H9 (cell line): ENCODE measurements at regions not wholly inside any gene's neighbourhood (a gene's known extent, or its start where the extent isn't known, plus 50 kb on each side); places are given as distances from the start of the nearest gene placed in this dataset.

Experiments used
- DNase-seq: peaks from one replicate; pipeline ENCODE4 v3.0.0-alpha.2; 2017
- H2AFZ ChIP-seq: one replicate; pipeline ENCODE4 v1.6.1; 2013; ENCODE audit warnings: mild to moderate bottlenecking, low read length, control low read depth, moderate library complexity
- H2AK5ac ChIP-seq: 2 replicates; pipeline ENCODE4 v1.6.1; 2013; ENCODE audit warnings: low read length, control low read depth, mixed read lengths; ENCODE audit not compliant: insufficient read length
- H2BK120ac ChIP-seq: one replicate; pipeline ENCODE4 v1.6.1; 2013; ENCODE audit warnings: low read depth, mild to moderate bottlenecking, low read length, control low read depth, inconsistent platforms; ENCODE audit not compliant: poor library complexity, severe bottlenecking
- H2BK12ac ChIP-seq: 2 replicates; pipeline ENCODE4 v1.6.1; 2013; ENCODE audit warnings: low read length, control low read depth, mixed read lengths, low read depth; ENCODE audit not compliant: insufficient read length
- H2BK15ac ChIP-seq: 2 replicates; pipeline ENCODE4 v1.6.1; 2013; ENCODE audit warnings: low read depth, low read length, control low read depth
- H2BK20ac ChIP-seq: one replicate; pipeline ENCODE4 v1.6.1; 2013; ENCODE audit warnings: low read depth, mild to moderate bottlenecking, low read length, control low read depth, inconsistent platforms; ENCODE audit not compliant: poor library complexity, severe bottlenecking
- H2BK5ac ChIP-seq: 2 replicates; pipeline ENCODE4 v1.6.1; 2013; ENCODE audit warnings: low read length, control low read depth, mixed read lengths; ENCODE audit not compliant: insufficient read length
- H3K14ac ChIP-seq: 2 replicates; pipeline ENCODE4 v1.6.1; 2013; ENCODE audit warnings: low read length, control low read depth; ENCODE audit not compliant: insufficient read depth
- H3K18ac ChIP-seq: 2 replicates; pipeline ENCODE4 v1.6.1; 2013; ENCODE audit warnings: low read depth, mild to moderate bottlenecking, mixed read lengths, low read length, control low read depth; ENCODE audit not compliant: insufficient read length
- H3K23ac ChIP-seq: 2 replicates; pipeline ENCODE4 v1.6.1; 2013; ENCODE audit warnings: low read length, control low read depth, mixed read lengths, low read depth; ENCODE audit not compliant: insufficient read length
- H3K23me2 ChIP-seq: 2 replicates; pipeline ENCODE4 v1.6.1; 2013; ENCODE audit warnings: low read depth, mild to moderate bottlenecking, mixed read lengths, low read length, control low read depth; ENCODE audit not compliant: insufficient read length, poor library complexity, severe bottlenecking
- H3K27ac ChIP-seq: 2 replicates; pipeline ENCODE4 v1.5.1; 2013; ENCODE audit warnings: low read length, control low read depth, mixed read lengths, low read depth; ENCODE audit not compliant: insufficient read length
- H3K27me3 ChIP-seq: 2 replicates; pipeline ENCODE4 v1.6.1; 2013; ENCODE audit warnings: low read length, control low read depth, inconsistent platforms; ENCODE audit not compliant: insufficient read depth
- H3K4ac ChIP-seq: 2 replicates; pipeline ENCODE4 v1.6.1; 2013; ENCODE audit warnings: low read depth, mild to moderate bottlenecking, control low read depth, inconsistent platforms, low read length, moderate library complexity
- H3K4me1 ChIP-seq: 2 replicates; pipeline ENCODE4 v1.6.1; 2013; ENCODE audit warnings: low read length, control low read depth, inconsistent platforms; ENCODE audit not compliant: insufficient read depth
- H3K4me2 ChIP-seq: 2 replicates; pipeline ENCODE4 v1.6.1; 2013; ENCODE audit warnings: low read length, control low read depth, mixed read lengths; ENCODE audit not compliant: insufficient read length, insufficient read depth
- H3K56ac ChIP-seq: 2 replicates; pipeline ENCODE4 v1.6.1; 2013; ENCODE audit warnings: low read depth, mild to moderate bottlenecking, mixed read lengths, low read length, control low read depth; ENCODE audit not compliant: insufficient read length
- H3K79me1 ChIP-seq: 2 replicates; pipeline ENCODE4 v1.6.1; 2013; ENCODE audit warnings: low read depth, mild to moderate bottlenecking, moderate library complexity, low read length, control low read depth, inconsistent platforms; ENCODE audit not compliant: insufficient read depth, poor library complexity, severe bottlenecking
- H3K79me2 ChIP-seq: 2 replicates; pipeline ENCODE4 v1.6.1; 2013; ENCODE audit warnings: low read length, control low read depth, inconsistent platforms; ENCODE audit not compliant: insufficient read depth
- H3K9ac ChIP-seq: 2 replicates; pipeline ENCODE4 v1.6.1; 2013; ENCODE audit warnings: low read length, control low read depth, mixed read lengths; ENCODE audit not compliant: insufficient read length; ENCODE audit errors: extremely low read depth
- H3K9me3 ChIP-seq: one replicate; pipeline ENCODE4 v1.6.1; 2013; ENCODE audit warnings: low read depth, low read length, inconsistent platforms; ENCODE audit not compliant: control insufficient read depth
- H3T11ph ChIP-seq: one replicate; pipeline ENCODE4 v1.6.1; 2013; ENCODE audit warnings: mild to moderate bottlenecking, low read length, control low read depth, inconsistent platforms
- H4K20me1 ChIP-seq: one replicate; pipeline ENCODE4 v1.6.1; 2013; ENCODE audit not compliant: control insufficient read depth, insufficient read length, insufficient read depth
- H4K5ac ChIP-seq: 2 replicates; pipeline ENCODE4 v1.6.1; 2013; ENCODE audit warnings: low read depth, mild to moderate bottlenecking, mixed read lengths, low read length, control low read depth; ENCODE audit not compliant: insufficient read length
- H4K8ac ChIP-seq: replicated peaks from 2 replicates; pipeline ENCODE4 v1.6.1; 2013; ENCODE audit warnings: low read length, control low read depth, mixed read lengths, low read depth; ENCODE audit not compliant: insufficient read length
- H4K91ac ChIP-seq: 2 replicates; pipeline ENCODE4 v1.6.1; 2013; ENCODE audit warnings: low read depth, mild to moderate bottlenecking, moderate library complexity, mixed read lengths, low read length, control low read depth; ENCODE audit not compliant: insufficient read length
- H3K27ac Mint-ChIP-seq, 3 experiments: 2 replicates in 2 of 3; 3 replicates in 1 of 3; pipeline ENCODE4 v1.8.0; 2020 to 2021; ENCODE audit warnings: mixed read lengths in 3 of 3, mild to moderate bottlenecking in 1 of 3, moderate library complexity in 1 of 3
- H3K27me3 Mint-ChIP-seq: 2 replicates; pipeline ENCODE4 v1.8.0; 2021; ENCODE audit warnings: low read depth, mild to moderate bottlenecking, moderate library complexity, mixed read lengths
- H3K36me3 Mint-ChIP-seq, 3 experiments: 2 replicates in 2 of 3; 3 replicates in 1 of 3; pipeline ENCODE4 v1.8.0; 2020 to 2021; ENCODE audit warnings: low read depth in 3 of 3, mixed read lengths in 3 of 3; ENCODE audit not compliant: insufficient read depth in 1 of 3
- H3K4me1 Mint-ChIP-seq, 2 experiments: 2 replicates each; pipeline ENCODE4 v1.8.0; 2020; ENCODE audit warnings: mixed read lengths in 2 of 2
- H3K4me3 Mint-ChIP-seq, 2 experiments: 2 replicates in 1 of 2; 3 replicates in 1 of 2; pipeline ENCODE4 v1.8.0; 2020 to 2021; ENCODE audit warnings: mild to moderate bottlenecking in 2 of 2, mixed read lengths in 2 of 2, moderate library complexity in 1 of 2
- H3K9me3 Mint-ChIP-seq, 2 experiments: 2 replicates in 1 of 2; 3 replicates in 1 of 2; pipeline ENCODE4 v1.8.0; 2020; ENCODE audit warnings: mild to moderate bottlenecking in 2 of 2, mixed read lengths in 2 of 2, moderate library complexity in 1 of 2
- CTCF ChIP-seq: fragments of 200-600 bp; sonication (generic); conservative IDR thresholded peaks from 3 replicates; pipeline ENCODE4 v1.8.0; 2021; ENCODE audit warnings: antibody characterized with exemption, mild to moderate bottlenecking
- WGBS: extraction: QIAGEN DNeasy Blood & Tissue Kit; methylation state at CpG from one replicate; pipeline ENCODE4 v1.1.7; 2013; ENCODE audit warnings: missing lambda C conversion rate, low lambda C conversion rate, mixed read lengths; ENCODE audit not compliant: insufficient read length; ENCODE audit errors: extremely low coverage; 5-methylcytosine and 5-hydroxymethylcytosine counted together

GRCh38 chr13:90246005-90246404, 1101.5 kb upstream of the MIR17HG start:
- no peak overlapping the region for H3T11ph ChIP-seq
- no peak overlapping the region for H2AFZ ChIP-seq
- WGBS, result no CpG with 5 or more reads among the region's 1 CpG
- H4K20me1 ChIP-seq, result no peaks in the 10 kb centered on the region
- H2AK5ac ChIP-seq, result no peak overlapping the region
- H3K4me1 ChIP-seq, result no peaks in the 10 kb centered on the region
- no peak overlapping the region for H3K4me2 ChIP-seq
- no peaks in the 10 kb centered on the region for H3K79me1 ChIP-seq
- no peak overlapping the region for H3K27ac ChIP-seq
- no peaks in the 10 kb centered on the region for H3K4me1 Mint-ChIP-seq
- peaks cover 0 to 4% of the 10 kb centered on the region in 2 experiments; a peak in 1 of 5 replicates for H3K9me3 Mint-ChIP-seq
- H3K27me3 Mint-ChIP-seq, result no peaks in the 10 kb centered on the region
- H4K5ac ChIP-seq, result no peak overlapping the region
- H3K4ac ChIP-seq, result no peak overlapping the region
- H2BK12ac ChIP-seq, result no peak overlapping the region
- no peak overlapping the region for H3K4me3 Mint-ChIP-seq
- no peaks in the 10 kb centered on the region for H3K9me3 ChIP-seq
- H4K8ac ChIP-seq, result no peak overlapping the region
- no peak overlapping the region for H3K27ac Mint-ChIP-seq
- DNase-seq, result no peak
- H3K18ac ChIP-seq, result no peak overlapping the region
- no peak overlapping the region for H2BK120ac ChIP-seq
- H3K36me3 Mint-ChIP-seq, result peaks cover 0 to 2% (median 0%) of the 10 kb centered on the region in 3 experiments; a peak in 1 of 7 replicates
- no peak overlapping the region for H2BK5ac ChIP-seq
- H3K79me2 ChIP-seq, result no peaks in the 10 kb centered on the region
- TF ChIP-seq CTCF, result no peak
- H3K27me3 ChIP-seq, result no peaks in the 10 kb centered on the region
- no peak overlapping the region for H3K56ac ChIP-seq
- H2BK15ac ChIP-seq, result no peak overlapping the region
- no peak overlapping the region for H4K91ac ChIP-seq
- no peaks in the 10 kb centered on the region for H3K23me2 ChIP-seq
- no peak overlapping the region for H3K9ac ChIP-seq
- H2BK20ac ChIP-seq, result no peak overlapping the region
- no peak overlapping the region for H3K23ac ChIP-seq
- no peak overlapping the region for H3K14ac ChIP-seq
